OCI-M1 (cell line): ENCODE measurements at regions not wholly inside any gene's neighbourhood (a gene's known extent, or its start where the extent isn't known, plus 50 kb on each side); places are given as distances from the start of the nearest gene placed in this dataset.
"Not testable (repeated sequence)": the region's sequence is repeated elsewhere in the genome, so short reads cannot be mapped to it uniquely, and the experiment has no call there.

Experiments used
- DNase-seq: peaks from one replicate; lab custom pipeline; 2025; lab: John Stamatoyannopoulos, UW

DNA sequence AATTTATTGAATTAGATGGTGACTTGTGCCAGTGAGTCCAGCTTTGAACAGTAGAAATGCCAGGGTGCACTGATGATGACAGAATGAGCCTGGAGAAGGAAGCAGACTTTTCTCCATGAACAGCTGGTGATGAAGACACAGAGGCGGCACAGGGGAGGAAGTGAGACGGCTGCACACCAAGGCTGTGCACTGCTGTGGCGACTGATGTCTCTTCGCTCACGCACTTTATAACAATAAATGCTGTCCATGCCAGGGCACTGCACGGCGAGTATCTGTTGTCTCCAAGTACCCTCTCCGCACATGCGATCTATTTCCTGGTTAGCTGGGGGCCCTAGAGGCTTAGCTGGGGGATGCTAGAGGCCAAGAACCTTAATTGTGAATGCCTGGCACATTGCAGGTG lies 175.2 kb downstream of the TMEM200C start:
- no peak for DNase-seq

DNA sequence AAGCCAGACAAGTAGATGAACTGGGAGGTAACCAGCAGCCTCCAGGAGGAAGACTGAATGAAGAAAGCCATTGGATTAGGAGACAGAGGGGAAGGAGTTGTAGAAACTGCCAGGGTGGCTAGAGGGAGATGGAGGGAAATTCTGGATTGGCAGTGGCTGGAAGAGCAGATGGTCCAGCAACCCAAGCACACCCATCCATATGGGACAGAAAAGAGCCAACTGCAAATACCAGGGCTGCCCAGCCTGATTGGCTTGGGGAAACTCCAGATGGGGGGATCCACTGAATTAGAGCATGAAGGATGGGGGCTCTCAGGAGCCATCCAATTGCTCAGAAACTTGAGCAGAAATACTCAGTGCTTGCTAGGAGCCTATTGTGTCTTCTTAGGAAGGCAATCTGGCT lies 173.5 kb upstream of the EPB41L3 start:
- DNase-seq = no peak

DNA sequence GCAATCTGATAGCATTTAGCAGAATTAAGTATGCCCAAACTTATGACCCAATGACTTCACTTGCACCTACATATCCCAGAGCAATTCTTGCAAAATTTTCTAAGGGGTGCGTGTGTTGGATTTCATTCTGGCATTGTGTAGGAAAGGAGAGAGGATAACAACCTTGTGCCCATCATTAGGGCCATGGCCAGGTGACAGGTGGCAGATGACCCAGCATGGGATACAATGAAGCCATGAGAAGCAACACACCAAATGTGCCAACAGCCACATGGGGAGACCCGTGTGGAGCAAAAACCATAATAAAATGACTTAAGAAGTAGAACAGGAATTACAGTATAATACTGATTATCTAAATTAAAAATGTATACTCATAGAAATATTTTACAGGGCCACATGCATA lies 166.9 kb upstream of the EPB41L3 start:
- no peak for DNase-seq

GRCh38 chr18:5710235-5710634 lies 166.4 kb upstream of the EPB41L3 start:
- DNase-seq = no peak

DNA sequence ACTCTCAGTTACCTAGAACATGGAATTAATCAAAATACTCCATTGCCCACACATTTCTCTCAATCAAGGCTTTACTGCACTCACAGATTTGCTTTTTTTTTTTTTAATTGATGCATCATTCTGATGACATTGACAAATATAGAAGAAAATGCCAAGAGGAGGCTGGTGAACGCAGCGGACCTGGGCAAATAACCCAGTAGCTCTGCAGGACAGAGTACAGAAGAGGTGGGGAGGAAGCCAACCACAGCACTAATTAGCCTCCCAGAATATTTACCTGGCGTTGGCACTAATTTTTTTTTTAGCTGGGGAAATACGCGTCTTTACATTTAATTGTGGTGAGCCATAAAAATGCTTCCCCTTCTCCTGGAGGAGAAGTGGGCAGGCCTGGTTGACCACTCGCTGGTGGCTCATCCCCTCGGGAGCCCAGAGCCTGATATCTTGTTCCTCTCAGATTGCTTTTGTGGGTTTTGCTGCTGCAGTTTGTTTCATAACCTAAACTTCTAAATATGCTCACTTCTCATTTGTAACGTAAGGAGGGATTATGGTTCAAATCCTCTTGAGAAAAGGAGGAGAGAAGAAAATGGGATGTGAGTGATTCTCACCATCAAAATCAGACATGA lies 165.8 kb upstream of the EPB41L3 start:
- DNase-seq = peak; percentile 22

GRCh38 chr18:5707586-5707985 lies 163.8 kb upstream of the EPB41L3 start:
- no peak for DNase-seq

DNA sequence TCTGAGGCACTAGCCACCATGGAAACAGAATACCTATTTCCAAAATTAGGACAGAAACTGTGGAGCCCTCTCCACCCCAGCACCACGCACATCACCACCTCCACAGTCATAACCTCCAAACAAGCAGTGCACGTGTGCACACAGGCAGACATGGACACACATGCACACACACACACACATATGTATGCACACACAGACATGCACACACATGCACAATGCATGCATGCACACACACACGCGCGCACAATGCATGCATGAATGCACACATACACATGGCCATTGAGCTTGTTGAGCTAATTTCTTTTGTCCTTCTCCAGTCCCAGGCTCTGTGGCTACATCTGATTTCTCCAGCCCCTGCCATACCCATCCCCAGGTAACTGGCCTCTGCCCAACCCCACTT lies 161.6 kb upstream of the EPB41L3 start:
- no peak for DNase-seq

DNA sequence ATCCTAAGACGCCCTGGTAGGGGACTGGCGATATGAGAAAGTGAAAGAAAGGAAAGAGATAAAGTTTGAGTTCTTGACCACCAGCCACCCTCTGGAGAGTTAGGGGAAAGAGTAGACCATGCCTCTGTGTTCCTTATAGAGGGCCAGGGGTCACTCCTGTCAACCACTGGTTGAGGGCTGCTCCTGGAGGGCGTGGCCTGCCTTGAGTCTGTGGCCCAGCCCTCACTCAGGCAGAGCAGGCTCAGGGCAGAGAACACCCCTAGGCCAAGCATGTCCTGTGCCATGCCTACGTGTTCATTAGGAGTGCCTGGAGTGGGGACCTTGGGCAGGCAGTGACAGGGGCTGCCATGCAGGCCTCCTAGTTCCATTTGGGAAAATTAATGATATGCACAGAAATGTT lies 161.1 kb upstream of the EPB41L3 start:
- no peak for DNase-seq

- not testable (repeated sequence) for DNase-seq
These were observed 158.2 kb upstream of the EPB41L3 start for GRCh38 chr18:5702016-5702415.

GRCh38 chr18:5693699-5694294 lies 150.0 kb upstream of the EPB41L3 start:
- no peak for DNase-seq

- DNase-seq = no peak
These were observed 135.1 kb upstream of the EPB41L3 start for GRCh38 chr18:5678779-5679406.

DNA sequence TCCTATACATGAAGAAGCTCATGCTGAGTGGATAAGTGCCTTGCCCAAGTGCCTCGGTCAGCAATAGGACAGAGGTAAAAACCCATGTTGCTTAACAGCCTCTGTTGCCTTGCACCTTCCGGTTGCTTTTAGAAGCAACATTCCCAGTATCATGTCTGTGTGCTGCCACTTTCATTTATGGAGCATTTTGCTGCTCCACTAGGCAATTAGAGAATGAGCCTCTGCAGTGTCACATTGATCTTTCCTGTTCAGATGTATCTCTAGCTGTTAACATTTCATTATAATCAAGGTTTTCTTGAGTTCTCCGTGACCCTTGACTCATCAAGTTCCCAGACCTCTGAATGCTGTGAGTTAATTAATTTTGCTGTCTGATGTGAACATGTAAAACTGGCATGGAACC lies 134.5 kb upstream of the EPB41L3 start:
- no peak for DNase-seq

DNA sequence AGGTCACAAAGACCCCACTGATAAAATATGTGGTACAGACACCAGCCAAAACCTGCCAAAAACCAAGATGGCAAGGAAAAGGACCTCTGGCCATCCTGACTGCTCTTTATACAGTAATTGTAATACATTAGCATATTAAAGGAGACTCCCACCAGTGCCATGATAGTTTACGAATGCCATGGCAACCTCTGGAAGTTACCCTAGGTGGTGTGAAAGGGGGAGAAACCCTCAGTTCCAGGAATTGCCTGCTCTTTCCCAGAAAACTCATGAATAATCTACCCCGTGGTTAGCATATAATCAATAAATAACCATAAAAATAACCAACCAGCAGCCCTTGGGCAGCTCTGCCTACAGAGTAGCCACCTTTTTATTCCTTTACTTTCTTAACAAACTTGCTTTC lies 129.8 kb upstream of the EPB41L3 start:
- no peak for DNase-seq

- no peak for DNase-seq
These were observed 125.8 kb upstream of the EPB41L3 start for GRCh38 chr18:5669585-5669984.

DNA sequence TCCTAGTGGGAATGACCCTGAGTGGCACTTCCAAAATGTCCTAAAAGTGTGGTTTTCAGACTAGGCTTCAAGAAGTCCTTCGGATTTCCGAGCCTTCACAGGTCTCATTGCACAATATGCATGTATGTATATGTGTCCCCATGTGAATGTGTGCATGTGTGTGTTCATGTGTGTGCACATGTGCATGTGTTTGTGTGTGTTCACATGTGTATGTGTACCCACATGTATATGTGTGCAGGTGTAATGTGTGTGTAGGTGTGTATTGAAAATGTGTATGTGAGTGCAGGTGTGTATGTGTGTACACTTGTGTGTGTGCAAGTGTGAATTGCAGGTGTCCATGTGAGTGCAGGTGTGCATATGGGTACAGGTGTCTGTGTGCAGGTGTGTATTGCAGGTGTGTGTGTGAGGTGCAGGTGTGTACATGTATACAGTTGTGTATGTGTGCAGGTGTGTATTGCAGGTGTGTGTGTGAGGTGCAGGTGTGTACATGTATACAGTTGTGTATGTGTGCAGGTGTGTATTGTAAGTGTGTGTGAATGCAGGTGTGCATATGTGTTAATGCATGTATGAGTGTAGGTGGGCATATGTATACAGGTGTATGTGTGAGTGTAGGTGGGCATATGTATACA lies 124.4 kb upstream of the EPB41L3 start:
- DNase-seq = no peak

- DNase-seq = no peak
These were observed 123.6 kb upstream of the EPB41L3 start for GRCh38 chr18:5667356-5667755.

- no peak for DNase-seq
These were observed 118.8 kb upstream of the EPB41L3 start for GRCh38 chr18:5662586-5663090.

DNA sequence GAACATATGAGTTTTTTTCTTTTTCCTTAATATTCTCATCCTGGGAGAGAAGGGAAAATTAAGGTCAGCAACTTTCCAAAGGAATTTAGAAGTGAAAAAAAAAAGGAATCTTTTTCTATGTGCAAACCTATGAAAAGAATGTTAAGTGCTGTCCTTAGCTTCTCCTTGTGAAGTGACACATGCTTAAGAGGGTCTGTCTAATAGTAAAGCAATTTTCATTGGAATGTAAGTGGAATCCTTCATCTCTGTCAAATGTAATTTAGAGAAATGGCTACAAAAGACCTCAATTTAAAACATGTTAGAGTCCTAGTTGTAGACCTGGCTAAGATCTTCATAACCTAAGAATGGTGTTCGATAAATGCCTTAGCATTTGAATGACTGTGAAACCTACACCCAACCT lies 117.4 kb upstream of the EPB41L3 start:
- DNase-seq = no peak

DNA sequence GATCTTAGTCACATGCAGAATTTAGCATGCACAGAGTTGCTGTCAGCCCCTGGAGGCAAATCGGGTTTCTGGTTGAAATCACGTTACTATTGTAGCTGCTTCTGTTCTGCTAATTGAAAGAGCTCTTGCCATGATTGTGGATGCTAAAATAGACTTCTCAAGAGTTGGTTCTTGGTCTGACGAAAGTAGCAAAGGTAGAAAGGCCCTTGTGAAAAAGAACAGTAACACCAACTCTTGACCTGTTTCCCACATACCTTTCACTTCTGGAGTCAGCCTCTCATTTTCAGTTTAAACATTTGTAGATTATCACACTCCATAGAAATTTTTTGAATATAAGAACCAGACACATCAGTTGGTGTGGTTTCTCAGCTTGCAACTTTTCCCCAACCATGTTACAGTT lies 110.0 kb upstream of the EPB41L3 start:
- DNase-seq = no peak

DNA sequence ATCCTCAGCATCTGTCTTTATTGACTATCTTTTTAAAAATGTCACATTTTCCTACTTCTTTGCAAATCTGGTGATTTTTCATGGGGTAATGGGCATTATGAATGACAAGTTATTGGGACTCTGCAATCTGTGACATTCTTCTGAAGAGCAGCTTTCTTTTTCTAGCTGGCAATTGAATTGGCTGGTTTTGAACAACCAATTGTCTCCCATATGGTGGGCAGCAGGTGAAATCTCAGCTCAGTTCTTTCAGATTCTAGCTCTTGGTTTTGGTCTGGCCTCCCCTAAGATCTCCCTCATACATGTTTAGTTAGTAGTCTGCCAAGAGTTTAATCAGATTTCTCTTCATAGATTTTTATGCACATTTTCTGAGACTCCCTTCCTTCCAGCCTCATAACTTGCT lies 107.9 kb upstream of the EPB41L3 start:
- DNase-seq = no peak

- DNase-seq = no peak
These were observed 105.6 kb upstream of the EPB41L3 start for GRCh38 chr18:5649439-5649838.

DNA sequence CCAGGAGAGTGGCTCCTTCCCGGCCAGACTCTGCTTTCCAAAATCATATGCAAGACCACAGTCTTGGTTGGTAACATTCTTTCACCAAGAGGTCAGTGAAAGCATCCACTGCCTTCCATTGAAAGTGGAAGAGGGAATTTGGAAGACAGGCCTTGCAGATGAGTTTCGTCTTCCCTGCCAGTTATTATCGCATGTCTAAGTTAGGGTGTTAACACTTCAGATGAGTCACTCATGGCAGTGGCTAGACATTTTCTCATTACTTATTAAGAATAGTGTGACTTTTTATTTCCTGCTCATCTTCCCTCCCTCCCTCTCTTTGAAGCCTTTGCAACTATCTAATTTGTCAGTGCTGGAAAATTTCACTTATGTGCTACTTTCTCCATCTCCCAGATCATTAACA lies 102.9 kb upstream of the EPB41L3 start:
- DNase-seq = no peak

DNA sequence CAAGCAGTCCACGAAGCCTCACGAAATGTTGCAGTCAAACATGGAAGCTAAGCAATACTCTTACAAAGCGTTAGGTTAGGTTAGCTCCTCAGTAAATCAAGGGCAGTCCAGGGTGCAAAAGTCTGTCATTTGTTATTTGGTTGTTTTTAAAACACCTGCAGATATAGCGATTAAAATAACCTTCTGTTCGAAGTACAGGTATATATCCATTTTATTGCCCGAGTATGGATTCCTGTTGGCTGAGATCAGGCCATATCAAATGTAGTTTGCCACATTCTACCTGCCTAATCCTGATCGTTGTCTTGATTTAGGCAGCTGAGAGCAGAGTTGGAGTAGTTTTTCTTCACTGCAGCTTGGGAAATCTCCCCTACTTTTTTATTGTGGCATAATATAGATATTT lies 99.5 kb upstream of the EPB41L3 start:
- DNase-seq = no peak
